B cell (primary cell): ENCODE measurements at regions not wholly inside any gene's neighbourhood (a gene's known extent, or its start where the extent isn't known, plus 50 kb on each side); places are given as distances from the start of the nearest gene placed in this dataset.

ENCODE experiments used
- EZH2 ChIP-seq: IDR thresholded peaks from 2 replicates; pipeline ENCODE4 v1.6.1; 2012; ENCODE audit warnings: borderline replicate concordance, low read depth, mild to moderate bottlenecking, moderate library complexity, low read length; ENCODE audit not compliant: insufficient read depth, poor library complexity, severe bottlenecking
- TF ChIP-seq, protein P1 (sequence below): fragments of 200-600 bp; IDR thresholded peaks from one replicate; pipeline ENCODE4 v1.8.0; 2022; ENCODE audit warnings: antibody characterized with exemption, mild to moderate bottlenecking

GRCh38 chr16:85495823-85496538, 117.1 kb upstream of the GSE1 start:
- TF ChIP-seq, protein P1, sequence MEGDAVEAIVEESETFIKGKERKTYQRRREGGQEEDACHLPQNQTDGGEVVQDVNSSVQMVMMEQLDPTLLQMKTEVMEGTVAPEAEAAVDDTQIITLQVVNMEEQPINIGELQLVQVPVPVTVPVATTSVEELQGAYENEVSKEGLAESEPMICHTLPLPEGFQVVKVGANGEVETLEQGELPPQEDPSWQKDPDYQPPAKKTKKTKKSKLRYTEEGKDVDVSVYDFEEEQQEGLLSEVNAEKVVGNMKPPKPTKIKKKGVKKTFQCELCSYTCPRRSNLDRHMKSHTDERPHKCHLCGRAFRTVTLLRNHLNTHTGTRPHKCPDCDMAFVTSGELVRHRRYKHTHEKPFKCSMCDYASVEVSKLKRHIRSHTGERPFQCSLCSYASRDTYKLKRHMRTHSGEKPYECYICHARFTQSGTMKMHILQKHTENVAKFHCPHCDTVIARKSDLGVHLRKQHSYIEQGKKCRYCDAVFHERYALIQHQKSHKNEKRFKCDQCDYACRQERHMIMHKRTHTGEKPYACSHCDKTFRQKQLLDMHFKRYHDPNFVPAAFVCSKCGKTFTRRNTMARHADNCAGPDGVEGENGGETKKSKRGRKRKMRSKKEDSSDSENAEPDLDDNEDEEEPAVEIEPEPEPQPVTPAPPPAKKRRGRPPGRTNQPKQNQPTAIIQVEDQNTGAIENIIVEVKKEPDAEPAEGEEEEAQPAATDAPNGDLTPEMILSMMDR, result no peak
- no peak for TF ChIP-seq EZH2
